Endothelial cell of hepatic sinusoid (primary cell): ENCODE measurements at regions not wholly inside any gene's neighbourhood (a gene's known extent, or its start where the extent isn't known, plus 50 kb on each side); places are given as distances from the start of the nearest gene placed in this dataset.
"Not testable (repeated sequence)": the region's sequence is repeated elsewhere in the genome, so short reads cannot be mapped to it uniquely, and the experiment has no call there.

Experiments used
- in situ Hi-C: cut with HindIII; loops from 2 replicates; pipeline ENCODE4 v1.10.0; 2017; ENCODE audit warnings: low sequenced_read_pairs

DNA sequence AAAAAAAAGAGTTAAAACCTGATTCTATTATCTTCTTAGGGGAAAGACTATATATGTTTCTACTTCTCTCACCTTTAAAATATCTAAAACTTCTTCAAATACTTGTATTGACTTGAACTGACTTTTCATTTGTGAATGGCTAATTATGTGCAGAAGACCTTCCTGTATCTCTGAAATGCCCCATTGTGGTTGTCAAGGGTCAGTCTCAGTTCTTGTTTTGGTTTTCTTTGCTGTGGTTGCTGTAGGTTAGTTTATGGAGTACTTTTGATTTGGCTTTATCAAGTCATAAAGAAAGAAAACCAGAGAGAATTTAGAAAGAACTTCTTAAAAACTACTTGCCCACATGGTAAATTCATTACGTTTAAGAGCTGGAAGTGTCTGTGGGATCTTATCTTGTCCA is 345.3 kb upstream of the POU1F1 start:
- in situ Hi-C loops, result no loop called here

DNA sequence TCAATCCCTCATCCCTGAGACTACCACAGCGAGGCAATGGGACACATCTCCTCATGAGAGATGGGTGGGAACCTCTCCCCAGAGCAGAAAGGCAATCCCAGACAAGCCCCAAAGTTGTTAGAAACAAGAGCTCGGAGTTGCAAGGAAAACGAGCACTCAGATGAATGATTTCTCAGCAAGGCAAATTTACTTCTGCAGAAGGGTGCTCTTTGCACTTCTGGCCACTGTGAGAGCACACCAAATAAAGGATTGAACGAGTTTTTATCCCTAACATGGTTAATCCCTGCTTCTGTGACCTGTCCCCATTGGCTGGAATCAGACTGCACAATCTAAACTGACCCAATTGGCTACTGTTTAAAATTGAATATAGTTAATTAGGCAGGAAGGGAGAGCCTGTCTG is 339.1 kb upstream of the POU1F1 start:
- in situ Hi-C loops, result no loop called here

DNA sequence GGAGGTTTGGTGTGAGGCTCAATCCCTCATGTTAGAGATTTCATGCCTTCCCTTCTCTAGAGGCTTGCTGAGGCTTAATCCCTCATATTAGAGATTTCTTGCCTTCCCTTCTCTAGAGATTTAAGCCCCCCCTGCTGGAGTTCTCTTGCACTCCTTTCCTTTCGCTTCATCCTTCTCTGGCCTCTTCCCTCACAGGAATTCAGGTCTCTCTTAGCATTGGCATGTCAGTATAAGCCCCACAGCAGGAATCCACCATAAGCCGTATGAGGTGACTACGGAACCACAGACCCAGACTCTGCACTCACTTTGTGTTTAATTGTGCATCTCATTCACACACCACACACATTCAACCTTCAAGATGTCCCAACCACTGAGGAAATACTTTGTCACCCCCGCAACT is 338.6 kb upstream of the POU1F1 start:
- in situ Hi-C loops, result no loop called here

DNA sequence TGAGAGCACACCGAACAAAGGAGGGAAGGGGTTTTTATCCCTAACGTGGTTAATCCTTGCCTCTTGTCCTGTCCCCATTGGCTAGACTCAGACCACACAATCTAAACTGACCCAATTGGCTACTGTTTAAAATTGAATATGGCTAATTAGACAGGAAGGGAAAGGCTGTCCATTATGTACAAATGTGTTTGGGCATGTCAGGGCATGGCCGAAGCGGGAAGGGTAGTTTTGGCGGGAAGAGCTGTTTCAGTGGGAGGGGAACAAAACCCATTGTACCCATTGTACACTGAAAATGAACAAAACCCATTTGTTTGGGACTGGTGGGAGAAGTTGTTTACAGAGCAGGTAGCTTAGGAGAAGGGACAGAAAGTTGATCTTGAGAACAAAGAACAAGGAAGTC is 330.9 kb upstream of the POU1F1 start:
- in situ Hi-C loops, result no loop called here

DNA sequence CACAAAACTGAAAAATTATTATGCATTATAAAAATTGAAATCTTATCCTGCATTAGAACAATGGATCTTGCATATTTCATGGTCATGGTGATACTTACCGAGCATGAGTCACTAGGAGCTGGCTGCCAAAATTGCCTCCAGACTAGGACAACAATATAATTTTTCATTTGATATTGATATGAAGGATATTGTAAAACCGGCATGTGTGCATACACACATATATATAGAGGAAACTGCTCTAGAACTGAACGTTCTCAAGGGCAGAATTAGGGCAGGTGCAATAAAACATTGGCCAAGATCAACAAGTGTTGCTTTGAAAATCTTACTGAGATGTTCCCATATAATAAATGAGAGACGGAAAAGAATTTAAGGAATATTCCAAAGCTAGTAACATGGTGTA is 319.4 kb upstream of the POU1F1 start:
- in situ Hi-C loops, result no loop called here

DNA sequence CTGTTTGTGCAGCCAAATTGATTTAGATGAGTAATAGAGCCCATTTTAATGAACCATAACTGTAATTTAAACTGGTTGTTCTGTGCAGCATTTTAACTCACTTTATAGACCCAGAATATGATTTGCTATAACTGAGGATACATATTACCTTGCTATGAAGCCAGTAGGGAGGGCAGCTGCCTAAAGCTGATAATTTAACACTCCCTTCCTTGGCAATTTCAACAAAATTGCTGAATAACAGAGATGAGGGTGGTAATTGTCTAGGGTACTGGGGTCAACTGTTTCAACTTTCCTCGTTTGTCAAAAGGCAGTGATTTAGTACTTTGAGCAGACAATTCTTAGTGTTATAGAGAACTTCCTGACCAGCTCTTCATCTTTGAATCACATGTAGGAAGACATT is 304.9 kb upstream of the POU1F1 start:
- in situ Hi-C loops, result no loop called here

DNA sequence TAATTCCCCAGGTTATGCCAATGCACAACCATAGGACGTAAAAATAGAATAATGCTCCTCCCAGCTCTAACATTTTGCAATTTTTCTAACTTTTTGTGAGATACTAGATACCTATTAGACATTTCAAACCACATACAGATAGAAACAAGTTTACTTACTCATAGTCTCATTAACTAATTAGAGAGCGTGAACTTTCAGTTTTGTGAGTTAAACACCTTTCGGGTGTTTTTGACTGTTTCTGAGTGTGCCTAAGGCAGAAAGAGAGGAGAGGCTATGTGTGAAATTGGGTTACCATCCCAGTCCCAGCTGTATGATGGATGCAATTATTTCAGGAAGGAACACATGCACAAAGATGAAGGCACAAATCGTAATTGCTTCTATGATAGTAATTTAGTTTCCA is 300.4 kb upstream of the POU1F1 start:
- in situ Hi-C loops, result no loop called here

DNA sequence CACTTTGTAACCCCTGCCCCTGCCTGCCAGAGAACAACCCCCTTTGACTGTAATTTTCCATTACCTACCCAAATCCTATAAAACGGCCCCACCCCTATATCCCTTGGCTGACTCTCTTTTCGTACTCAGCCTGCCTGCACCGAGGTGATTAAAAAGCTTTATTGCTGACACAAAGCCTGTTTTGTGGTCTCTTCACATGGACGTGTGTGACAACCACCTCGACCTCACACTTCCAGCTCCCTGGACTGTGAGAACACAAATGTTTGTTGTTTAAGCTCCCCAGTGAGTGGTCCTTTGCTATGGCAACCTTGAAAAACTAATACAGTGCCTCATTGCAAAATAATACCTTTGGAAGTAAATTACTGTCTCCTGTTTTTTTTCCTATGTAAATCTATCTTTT is 299.2 kb upstream of the POU1F1 start:
- in situ Hi-C loops, result no loop called here

DNA sequence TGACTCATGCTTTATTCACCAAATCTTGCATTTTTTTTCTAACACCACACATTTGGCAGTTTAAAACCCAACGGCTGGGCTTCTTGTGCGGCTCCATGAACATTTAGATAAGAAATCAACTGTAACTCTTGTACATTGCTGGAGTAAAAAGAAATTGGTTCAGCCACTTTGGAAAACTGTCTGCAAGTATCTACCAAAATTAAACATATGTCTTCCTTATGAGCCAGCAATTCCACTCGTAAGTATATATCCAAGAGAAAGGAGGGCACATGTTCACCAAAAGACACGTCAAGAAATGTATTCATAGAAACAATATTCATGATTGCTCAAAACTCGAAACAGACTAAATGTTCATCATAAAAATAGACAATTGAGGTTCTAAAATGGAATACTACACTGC is 291.9 kb upstream of the POU1F1 start:
- in situ Hi-C loops, result no loop called here

DNA sequence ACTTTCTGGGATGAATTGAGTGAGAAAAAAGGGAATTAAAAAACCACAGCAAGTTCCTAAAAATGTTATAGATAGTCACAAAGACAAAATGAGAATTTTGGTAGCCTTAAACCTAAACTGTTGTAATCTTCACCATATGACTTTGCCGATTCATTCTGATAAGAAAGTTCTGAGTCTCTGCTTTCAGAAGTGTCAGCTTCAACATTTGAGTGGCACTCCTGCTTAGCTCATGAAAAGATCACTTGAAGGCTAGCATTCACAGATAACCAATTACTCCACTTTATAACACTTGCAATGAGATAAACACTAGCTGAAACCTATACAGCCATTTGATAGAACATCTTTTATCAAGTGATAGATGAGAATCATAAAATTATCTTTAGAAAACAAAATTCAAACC is 288.1 kb upstream of the POU1F1 start:
- in situ Hi-C loops, result no loop called here

DNA sequence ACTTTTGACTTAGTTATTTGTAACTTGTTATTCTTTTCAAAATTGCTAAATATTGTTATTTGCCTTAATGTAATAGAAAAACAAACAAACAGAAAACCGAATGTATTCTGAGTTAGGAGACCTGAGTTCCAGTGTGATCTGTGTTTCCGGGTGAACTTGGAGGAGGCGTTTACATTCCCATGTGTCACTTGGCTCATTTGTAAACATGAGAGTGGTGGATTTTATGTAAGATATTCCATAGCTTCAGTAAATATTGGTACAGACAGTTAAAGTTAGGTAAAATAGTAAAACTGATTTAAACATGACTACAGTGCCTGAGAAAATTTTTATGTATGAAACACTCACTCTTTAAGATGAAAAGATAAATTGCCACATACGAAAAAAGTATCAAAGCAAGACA is 287.3 kb upstream of the POU1F1 start:
- in situ Hi-C loops, result no loop called here

DNA sequence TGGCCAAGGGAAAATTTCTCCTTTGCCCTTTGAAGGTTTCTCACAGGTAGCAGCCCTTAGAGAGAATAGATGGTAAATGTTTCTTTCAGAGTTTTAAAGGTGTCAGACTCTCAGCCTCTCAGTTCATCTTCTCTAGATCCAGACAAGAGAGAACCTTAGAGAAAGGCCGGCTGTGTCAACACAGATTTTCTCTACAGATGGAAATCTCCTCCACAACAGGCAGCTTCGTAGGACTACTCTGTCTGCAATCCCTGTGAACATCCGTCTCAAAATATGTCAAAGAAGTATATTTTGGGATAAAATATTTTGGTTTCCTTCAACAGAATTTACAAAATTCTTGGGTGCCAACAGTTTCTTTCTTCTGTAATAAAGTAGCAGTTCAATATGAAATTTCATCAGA is 282.1 kb upstream of the POU1F1 start:
- in situ Hi-C loops, result no loop called here

DNA sequence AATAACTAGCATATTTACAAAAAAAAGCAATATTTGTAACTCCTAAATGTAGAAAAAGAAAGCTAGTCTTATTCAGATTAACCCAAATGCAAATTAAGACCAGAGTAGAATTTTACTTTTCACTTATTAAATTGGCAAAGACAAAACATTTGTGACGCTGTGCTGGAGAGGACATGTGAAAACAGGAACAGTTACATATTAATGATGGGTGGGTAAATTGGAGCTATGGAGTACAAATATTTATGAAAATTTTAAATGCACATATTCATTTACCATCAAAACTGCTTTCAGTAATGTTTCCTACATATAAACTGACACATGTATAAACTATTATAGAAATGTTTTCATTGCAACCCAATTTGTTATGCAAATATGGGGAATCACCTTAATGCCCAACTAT is 278.9 kb upstream of the POU1F1 start:
- in situ Hi-C loops, result no loop called here

DNA sequence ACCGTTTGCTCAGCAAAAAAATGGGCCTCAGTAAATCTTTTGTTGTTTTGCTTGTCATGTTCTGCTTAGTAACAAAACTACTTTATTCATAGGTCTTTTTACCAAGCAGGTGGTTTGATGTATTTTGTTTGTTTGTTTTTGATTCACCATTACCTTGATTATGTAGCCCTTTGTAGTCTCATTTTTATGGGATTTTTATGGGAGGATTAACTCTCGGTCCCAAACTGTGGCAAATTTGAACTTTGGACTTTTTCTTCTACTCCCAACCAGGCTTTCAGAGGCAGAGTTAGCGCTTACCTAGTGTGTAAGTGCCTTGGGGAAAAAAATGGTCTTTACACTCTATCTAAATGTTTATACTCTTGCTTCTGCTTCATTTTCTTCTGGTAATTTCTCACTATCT is 276.7 kb upstream of the POU1F1 start:
- in situ Hi-C loops, result no loop called here

DNA sequence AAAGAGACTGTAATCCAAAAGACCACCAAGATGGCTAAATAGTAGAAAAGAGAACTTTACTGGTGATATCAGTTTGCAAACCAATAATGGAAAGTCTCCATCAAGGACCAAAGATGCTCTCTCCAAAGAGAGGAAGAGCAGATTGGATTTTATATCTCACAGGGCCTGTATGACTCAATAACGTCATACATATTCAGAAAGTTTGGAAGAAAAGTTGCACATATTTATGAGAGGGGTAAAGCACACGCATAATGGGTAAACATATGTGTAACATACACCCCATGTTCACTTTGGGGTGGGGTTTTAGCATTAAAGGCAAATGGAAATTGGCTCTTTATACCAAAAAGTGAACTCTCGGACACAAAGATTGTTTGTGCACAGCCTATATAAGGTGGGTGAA is 274.5 kb upstream of the POU1F1 start:
- in situ Hi-C loops, result no loop called here

DNA sequence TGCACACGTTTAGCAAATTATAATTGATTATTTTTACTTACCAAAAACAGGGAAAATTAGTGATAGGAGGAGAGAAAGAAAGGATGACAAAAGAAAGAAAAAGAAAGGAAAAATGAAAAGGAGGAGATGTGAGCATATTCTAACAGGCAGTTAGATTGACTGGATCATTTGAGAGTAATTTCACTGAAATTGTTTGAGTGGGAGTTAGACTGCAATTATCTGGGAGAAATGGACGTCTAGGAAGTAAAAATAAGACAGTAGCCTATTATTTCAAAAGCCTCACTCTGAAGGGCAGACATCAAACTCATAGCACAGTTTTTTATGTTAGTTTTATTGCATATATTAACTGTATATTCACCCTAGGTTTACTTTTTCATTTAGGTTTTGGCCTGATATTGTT is 272.8 kb upstream of the POU1F1 start:
- in situ Hi-C loops, result no loop called here

DNA sequence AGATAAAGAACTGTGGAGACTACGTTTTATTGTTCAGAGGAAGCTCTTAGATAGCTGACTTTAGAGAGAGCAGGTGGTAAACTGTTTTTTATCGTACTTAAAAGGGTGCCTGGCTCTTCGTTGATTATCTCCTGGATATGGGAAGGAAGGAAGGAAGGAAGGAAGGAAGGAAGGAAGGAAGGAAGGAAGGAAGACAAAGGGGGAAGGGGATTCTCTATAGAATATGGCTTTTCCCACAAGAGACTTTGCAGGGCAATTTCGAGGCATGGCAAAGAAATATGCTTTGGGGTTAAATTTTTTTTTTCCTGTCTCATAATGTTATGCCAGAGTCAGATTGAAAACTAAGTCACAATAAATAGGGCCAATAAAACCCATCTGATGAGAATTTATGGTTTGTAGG is 271.9 kb upstream of the POU1F1 start:
- in situ Hi-C loops, result no loop called here

DNA sequence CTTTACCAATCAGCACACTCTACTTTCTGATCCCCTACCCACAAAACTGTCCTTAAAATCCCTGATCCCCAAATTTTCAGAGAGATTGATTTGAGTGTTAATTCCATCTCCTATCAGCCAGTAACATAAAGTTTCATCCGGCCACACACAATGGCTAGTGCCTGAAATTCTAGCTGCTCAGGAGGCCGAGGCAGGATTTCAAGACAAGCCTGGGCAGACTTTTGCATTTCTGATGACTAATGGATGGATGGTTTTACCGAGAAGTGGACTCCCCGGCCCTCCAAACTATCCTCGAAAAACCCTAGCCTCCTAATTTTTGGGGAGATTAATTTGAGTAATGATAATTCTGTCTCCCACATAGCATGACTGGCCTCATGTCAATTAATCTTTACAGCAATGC is 269.8 kb upstream of the POU1F1 start:
- in situ Hi-C loops, result no loop called here

DNA sequence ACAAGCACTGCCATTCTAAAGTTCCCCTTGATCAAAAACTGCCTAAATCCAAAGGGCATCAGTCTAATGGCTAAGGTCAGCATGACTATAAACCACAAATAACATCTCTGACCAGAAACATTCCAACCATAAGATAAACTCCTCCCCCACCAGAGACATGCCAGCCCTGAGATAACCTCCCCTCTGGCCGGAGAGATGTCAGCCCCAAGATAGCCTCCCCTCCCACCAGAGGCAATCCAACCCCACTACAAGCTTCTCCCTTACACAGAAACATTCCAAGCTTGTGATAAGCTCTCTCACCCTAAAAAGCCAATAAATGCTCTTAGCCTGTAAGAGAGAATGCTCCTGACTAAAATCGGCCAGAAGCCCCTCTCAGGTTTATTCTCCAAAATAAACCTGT is 267.0 kb upstream of the POU1F1 start:
- in situ Hi-C loops, result not testable (repeated sequence)

DNA sequence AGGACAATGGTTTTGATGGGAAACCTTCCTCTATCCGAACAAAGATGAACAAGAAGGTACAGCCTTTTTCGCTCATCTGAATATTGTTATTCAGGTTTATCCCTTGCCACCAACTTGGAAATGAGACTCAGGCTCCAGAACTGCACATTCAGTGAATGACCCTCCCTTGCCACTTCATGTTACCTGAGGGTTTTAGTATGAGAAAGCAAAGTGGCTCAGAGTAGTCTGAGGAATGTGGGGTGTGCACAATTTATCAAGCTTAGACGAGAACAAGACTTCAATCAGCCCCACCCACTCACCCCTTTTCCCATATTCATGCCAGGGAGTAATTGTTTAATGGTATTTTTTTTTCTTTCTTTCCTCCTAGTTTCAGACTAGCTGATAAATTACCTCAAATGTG is 265.3 kb upstream of the POU1F1 start:
- in situ Hi-C loops, result no loop called here

DNA sequence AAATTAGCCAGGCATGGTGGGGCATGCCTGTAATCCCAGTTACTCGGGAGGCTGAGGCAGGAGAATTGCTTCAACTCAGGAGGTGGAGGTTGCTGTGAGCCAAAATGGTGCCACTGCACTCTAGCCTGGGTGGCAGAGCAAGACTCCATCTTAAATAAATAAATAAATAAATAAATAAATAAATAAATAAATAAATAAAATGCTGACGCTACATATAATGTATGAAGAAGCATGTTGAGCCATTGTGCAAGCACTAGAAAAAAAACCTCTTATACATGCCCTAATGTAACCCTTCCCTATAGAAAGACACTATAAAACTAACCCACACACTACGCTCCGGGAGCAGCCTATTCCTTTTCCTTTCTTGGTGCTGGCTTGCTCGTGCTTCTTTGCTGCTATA is 262.3 kb upstream of the POU1F1 start:
- in situ Hi-C loops, result not testable (repeated sequence)

DNA sequence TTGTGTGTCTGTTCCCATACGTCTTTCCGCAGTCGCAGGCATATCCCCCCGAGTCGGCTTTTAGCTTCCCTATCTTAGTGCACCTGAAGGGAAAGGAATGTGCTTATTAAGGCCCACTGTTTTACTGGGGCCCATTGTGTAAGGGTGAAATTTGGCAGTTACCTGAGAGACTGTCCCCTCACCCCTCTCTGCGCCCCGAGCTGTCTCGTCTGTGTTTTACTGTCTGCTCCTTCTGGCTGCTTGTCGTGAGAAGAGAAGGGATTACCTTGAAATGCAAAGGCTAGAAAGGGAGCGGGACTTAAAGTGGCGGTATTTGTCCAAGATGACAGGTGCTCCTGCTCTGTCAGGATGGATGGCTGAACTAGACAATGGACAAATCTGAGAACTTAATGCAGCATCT is 233.0 kb upstream of the POU1F1 start:
- in situ Hi-C loops, result loop anchor here (25.0 kb wide), 1 partner anchor 222 kb away; the partner anchor contains the start of gene POU1F1

DNA sequence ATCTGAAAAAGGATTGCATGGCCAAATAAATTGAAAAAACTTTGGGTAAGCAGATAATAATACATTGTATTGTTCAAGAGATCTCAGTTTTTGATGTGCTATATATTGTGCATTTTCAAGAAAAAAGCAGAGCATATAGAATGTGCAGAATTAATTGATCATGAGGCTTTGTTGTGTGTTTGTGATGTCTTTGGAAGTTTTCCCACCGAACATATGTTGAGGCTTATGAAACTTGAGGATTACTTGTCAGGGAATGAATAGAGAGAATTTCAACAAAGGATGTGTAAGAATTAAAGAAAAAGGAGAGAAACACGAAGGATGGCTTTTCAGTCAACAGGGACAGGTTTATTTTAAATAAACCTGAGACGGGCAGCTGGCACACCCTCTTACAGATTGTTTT is 232.5 kb upstream of the POU1F1 start:
- in situ Hi-C loops, result loop anchor here (25.0 kb wide), 1 partner anchor 222 kb away; the partner anchor contains the start of gene POU1F1

DNA sequence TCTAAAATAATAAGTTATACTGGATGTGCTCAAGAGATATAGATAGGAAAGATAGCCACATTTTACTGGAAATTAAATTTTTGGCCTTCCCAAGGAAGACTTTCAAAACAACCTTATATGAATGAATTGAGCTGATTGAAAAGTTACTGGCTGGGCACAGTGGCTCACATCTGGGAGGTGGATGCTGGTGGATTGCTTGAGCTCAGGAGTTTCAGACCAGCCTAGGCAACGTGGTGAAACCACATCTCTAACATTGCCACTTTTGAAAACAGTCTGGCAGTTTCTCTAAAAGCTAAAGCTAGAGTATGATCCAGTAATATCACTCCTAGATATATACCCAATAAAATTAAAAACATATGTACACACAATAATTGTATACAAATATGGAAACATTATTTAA is 231.4 kb upstream of the POU1F1 start:
- in situ Hi-C loops, result loop anchor here (25.0 kb wide), 1 partner anchor 220 kb away; the partner anchor contains the start of gene POU1F1
